ENCODE measurements at regions not wholly inside any gene's neighbourhood (a gene's known extent, or its start where the extent isn't known, plus 50 kb on each side); places are given as distances from the start of the nearest gene placed in this dataset.

DNA sequence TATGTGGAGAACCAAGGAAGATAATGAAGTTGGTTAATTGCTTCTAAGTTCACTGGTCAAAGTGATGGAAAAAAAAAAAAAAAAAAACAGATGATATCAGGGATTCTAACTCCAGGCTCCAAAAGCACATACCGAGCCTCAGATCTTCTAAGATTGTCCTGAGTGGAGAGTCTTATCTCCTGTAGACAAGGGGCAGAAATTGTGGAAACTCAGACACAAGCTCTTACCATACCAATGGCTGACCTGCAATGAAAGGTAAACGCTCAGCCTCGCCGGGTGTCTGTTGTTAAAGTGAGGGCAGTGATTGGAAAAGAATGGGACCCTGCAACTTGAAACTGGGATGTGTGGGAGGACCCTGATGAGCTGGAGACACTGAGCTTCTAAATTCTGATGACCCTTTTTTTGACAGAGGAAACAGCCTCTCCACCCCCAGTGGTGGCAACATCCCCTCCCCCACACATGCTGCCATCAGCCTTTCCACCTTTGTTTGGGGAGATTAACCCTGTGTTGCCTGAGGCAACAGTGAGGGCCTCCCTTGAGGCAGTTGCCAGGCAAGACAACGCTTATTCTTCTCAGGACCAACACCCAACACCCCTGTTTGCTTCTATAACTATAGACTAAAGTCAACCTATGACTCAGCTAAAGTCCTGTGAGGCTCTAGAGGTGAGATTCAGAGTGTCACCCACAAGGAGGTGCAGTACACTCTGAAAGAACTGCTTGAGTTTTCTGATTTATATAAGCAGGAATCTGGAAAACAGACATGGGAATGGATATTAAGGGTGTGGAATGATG, 154.0 kb downstream of the THBS2 start:
- TF ChIP-seq, protein P1, sequence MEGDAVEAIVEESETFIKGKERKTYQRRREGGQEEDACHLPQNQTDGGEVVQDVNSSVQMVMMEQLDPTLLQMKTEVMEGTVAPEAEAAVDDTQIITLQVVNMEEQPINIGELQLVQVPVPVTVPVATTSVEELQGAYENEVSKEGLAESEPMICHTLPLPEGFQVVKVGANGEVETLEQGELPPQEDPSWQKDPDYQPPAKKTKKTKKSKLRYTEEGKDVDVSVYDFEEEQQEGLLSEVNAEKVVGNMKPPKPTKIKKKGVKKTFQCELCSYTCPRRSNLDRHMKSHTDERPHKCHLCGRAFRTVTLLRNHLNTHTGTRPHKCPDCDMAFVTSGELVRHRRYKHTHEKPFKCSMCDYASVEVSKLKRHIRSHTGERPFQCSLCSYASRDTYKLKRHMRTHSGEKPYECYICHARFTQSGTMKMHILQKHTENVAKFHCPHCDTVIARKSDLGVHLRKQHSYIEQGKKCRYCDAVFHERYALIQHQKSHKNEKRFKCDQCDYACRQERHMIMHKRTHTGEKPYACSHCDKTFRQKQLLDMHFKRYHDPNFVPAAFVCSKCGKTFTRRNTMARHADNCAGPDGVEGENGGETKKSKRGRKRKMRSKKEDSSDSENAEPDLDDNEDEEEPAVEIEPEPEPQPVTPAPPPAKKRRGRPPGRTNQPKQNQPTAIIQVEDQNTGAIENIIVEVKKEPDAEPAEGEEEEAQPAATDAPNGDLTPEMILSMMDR (IDR thresholded peaks at IDR 0.05; ENCODE audit: borderline replicate concordance, extremely low read depth, low read length, poor library complexity, severe bottlenecking): no peak
- no peak for TF ChIP-seq EZH2 (IDR thresholded peaks at IDR 0.05; ENCODE audit: borderline replicate concordance, low read depth, low read length, severe bottlenecking)
